ENCODE measurements at regions not wholly inside any gene's neighbourhood (a gene's known extent, or its start where the extent isn't known, plus 50 kb on each side); places are given as distances from the start of the nearest gene placed in this dataset.

DNA sequence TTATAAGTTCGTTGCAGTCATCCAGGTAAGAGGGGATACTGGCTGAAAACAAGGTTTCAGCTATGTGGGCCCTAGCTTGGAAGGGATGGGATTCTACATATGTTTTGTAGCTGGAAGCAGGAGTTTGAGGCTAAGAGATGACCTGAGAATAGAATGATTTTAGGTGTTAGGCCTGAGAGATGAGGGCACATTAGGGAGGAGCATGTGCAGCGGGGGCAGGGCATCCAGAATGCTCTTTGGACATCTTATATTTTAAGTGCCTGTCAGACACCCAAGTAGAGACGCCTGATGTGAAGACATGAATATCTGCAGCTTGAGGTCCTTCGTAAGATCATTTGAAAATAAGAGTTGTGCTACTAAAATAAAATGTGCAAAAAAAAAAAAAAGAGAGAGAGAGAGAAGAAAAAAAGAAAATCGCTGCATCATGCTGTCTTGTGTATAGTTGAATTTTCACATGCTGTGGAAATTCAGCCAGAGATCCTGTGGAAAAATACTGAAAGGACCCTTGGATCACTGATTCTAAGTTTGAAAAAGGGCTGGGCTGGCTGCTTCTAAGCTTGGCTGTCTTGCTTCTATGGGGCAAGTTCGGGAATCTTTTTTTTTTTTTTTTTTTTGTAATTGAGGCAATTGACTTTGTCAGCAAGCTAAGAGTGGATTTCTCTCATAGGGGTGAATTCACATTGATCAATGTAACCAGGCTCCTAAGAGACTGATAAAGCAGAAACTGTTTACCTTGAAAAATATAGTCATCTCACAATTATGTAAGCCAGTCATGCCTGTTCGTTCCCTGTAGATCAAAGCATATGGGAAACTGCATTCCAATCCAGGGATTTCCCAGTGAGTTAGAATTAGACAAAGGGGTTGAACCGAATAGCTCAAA is 341.0 kb upstream of the GATB start:
- TF ChIP-seq, protein P1, sequence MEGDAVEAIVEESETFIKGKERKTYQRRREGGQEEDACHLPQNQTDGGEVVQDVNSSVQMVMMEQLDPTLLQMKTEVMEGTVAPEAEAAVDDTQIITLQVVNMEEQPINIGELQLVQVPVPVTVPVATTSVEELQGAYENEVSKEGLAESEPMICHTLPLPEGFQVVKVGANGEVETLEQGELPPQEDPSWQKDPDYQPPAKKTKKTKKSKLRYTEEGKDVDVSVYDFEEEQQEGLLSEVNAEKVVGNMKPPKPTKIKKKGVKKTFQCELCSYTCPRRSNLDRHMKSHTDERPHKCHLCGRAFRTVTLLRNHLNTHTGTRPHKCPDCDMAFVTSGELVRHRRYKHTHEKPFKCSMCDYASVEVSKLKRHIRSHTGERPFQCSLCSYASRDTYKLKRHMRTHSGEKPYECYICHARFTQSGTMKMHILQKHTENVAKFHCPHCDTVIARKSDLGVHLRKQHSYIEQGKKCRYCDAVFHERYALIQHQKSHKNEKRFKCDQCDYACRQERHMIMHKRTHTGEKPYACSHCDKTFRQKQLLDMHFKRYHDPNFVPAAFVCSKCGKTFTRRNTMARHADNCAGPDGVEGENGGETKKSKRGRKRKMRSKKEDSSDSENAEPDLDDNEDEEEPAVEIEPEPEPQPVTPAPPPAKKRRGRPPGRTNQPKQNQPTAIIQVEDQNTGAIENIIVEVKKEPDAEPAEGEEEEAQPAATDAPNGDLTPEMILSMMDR (IDR thresholded peaks at IDR 0.05): no peak
- TF ChIP-seq ZFX (IDR thresholded peaks at IDR 0.05; ENCODE audit: borderline replicate concordance): no peak

Measured in 22Rv1 (cell line).